Limb (tissue), 2 donors: ENCODE measurements at regions not wholly inside any gene's neighbourhood (a gene's known extent, or its start where the extent isn't known, plus 50 kb on each side); places are given as distances from the start of the nearest gene placed in this dataset.
"Not testable (repeated sequence)": the region's sequence is repeated elsewhere in the genome, so short reads cannot be mapped to it uniquely, and the experiment has no call there.

ENCODE experiments used
- DNase-seq, 2 donors: peaks; one replicate each; pipeline ENCODE4 v3.0.0-alpha.2; 2016; ENCODE audit errors: extremely low spot score in 2 of 2

DNA sequence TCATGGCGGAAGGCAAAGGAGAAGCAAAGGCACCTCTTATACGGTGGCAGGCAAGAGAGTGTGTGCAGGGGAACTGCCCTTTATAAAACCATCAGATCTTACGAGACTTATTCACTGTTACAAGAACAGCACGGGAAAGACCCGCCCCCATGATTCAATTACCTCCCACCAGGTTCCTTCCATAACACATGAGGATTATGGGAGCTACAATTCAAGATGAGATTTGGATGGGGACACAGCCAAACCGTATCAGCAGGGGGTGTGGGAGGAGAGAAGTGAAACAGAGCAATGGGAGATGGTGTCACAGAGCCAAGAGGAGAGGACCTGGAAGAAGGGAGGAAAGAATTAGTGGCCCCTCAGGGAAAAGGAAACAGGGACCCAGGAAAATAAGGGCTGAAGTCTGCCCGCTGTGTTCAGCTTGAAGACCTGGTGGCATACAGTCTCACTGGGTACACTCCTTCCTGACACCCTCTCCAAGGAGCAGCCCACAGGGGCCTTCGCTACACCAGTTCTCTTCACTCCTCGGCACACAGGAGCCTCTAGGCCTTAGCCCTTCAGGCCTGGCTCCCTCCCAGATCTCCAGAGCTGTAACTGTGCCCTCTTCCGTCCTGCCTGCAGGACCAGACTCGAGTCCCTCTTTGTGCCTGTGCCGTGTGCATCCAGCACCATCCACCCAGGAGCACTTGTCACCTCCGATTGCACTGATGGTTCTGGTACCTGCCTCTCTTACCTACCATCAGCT, 262.1 kb downstream of the EIPR1 start:
- DNase-seq, result no peak

DNA sequence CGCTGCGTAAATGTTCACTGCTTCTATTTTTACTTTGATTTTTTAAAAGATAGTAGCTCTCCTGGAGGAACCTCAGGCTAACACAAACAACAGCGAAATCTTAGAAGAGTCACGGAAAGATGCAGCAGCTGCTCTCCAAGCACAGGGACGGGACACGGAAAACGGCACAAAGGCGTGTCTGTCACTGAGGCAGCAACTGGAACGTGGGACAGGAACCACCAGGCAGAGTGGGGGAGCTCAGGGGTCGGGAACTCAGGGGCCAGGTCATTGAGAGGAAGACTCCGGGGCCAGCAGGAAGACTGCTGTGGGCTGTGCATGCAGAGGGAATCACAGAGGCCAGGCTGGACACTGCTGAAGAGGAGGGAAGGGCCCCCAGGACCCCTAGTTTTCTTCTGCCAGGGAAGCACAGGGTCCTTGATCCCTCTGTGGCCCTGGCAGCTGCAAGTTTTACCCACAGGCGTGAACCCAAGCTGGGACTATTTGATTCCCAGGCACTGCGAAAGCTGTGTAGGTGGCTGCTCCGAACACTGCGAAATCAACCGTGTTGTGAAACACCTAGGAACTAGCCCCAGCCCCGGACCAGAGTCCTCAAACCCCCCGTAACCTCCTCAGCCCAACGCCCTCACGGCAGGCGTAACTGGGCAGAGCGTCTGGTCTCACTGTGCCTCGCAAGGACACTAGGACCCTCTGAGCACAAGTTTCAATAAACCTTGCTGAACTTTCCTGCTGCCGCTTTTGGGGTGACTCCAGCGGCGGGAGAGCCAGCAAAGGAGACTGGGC, 263.0 kb downstream of the EIPR1 start:
- DNase-seq, result no peak

DNA sequence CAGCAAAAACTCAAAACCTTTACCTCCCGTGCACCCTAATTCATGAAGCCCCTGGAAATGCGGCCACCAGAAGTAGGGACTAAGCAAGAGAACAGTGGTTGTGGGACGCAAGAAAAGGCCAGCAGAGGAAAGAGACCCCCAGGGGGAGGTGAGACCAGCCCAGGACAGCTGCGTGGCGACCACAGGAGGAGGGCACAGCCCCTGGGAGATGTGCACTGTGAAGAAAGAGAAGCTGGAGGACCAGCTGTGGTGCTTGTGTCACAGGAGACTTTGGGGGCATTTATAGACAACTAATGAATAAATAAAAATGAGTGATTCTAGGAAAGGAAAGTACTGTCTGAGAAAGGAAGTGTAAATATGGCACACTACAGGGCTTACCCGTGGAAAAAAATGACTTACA, 263.8 kb downstream of the EIPR1 start:
- DNase-seq, result no peak

DNA sequence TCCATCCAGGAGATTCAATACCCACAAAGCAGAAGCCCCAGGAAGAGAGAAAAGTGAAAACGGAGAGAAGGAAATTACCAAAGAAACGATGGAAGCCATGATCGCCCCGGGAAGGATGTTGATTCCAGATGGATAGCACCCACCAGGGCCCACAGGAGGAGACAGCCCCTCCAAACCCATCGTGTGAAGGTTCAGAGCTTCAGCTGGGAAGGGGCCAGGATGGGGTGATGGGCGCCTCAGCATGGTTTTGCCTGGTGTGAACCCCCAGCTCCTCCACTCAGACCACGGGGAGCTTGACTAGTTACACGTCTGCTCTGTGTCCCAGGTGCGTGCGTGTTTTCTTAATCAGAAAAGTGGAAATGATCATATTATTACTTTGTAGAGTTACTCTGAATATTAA, 264.5 kb downstream of the EIPR1 start:
- DNase-seq, result no peak

DNA sequence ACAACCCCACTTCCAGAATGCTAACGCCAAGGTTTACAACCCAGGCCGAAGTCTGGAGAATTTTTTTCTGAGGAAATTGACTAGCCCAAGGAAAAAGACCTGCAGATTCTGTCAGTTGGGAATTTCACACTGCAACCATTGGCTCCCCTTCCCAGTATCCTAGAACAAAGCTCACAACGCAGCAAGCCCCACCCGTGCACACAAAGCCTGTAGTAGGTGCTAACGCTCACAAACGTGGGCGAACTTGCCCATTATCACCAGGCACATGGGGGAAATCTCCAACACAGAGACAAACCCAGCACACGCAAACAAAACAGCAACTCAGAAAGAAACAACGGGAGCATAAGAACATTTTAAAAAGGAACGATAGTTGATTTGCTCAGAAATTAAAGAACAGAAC, 265.1 kb downstream of the EIPR1 start:
- DNase-seq, result no peak

DNA sequence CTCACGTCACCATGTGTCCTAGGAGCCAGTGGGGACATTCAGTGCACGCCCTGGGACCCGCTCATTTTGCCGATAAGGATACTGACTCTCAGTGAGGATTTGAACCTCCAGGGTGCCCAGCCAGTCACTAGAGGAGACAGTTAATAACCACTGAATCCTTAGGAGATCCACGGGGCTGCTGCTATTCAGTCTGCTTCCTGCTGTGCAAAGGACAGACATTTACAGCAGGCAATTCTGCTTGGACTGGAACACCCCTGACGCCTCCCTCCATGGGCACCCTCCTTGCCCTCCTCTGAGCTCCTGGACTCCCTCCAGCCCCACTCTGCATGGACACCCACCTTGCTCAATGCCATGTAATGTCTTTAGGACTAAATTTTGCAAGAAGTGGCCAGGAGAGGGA, 265.5 kb downstream of the EIPR1 start:
- DNase-seq, result no peak

DNA sequence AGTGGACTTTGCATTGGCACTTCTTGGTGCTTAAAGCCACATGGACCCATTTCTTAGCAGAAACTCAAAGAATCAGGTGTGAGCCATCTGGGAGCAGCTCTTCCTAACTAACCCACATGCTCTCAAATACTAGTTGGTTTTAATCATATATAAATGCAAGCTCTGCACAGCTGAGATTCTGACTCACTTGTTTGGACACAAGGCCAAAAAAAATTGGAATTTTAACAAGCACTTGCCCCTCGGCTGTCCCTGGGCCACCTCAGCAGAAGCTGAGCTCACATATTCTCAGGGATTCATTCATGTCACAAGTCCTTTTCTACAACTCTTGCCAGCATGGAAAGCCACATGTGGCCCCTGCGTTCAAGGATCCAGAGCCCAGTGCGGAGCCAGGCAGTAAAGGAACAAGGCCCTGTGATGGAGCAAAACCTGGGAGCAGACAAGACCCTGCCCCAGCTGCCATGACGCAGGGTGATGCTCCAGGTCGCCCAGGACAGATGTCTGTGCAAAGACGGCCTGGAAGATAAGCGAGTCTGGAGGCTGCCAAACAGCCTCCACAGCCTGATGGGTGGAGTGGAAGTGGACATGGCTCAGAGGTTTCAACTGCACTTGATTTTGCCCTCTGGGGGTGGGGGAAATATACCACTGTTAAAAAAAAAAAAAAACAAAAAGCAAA, 266.5 kb downstream of the EIPR1 start:
- DNase-seq, result no peak

DNA sequence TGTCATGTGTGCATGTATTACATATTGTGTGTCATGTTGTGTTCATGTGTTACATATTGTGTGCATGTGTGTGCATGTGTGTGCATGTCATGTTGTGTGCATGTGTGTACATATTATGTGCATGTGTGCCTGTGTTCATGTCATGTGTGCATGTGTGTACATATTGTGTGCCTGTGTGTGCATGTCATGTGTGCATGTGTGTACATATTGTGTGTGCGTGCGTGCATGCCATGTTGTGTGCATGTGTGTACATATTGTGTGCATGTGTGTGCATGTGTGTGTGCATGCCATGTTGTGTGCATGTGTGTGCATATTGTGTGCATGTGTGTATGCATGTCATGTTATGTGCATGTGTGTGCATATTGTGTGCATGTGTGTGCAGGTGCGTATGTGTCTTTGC, 267.1 kb downstream of the EIPR1 start:
- DNase-seq, result no peak

DNA sequence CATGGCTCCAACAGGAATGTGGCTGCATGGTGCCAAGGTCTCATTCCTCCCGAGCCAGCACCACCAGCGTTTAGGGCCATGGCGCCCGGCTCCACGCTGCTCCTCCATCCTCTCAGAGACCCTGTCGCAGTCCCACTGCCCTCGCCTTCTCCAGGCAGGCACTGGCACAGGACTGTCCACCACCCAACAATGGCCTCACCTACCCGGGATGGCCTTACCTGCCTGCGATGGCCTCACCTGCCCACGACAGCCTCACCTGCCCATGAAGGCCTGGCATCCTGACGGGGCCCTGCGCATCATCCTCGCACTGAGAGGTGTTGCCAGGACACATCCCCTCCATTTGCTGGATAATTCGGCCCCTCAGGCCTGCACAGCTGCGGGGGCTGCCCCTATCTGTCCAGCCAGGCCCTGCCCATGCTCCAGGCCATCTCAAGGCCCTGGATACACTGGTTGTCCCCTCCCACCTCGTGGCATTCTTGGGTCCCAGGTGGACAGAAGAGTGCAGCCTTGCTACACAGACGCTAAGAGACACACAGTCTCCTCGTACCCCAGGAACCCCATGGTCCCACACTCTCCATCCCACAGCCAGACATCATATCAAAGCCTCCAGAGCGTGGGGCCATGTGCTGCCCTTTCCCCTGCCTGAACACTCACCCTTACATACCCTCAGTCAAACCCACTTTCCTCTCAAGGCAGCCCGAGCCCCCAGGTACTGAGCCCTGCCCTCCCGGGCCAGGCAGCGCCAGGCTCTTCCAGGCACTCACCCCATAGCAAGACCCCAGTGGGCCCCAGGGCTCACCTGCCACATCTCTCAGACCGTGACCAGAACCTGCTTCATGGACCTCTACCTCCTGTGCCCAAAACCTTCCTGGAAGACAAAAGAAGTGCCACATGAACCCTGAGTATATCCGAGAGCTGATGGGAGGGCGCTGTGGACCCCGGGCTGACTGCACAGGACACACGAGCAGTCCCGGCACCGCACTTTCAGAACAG, 268.6 kb downstream of the EIPR1 start:
- DNase-seq, result no peak

DNA sequence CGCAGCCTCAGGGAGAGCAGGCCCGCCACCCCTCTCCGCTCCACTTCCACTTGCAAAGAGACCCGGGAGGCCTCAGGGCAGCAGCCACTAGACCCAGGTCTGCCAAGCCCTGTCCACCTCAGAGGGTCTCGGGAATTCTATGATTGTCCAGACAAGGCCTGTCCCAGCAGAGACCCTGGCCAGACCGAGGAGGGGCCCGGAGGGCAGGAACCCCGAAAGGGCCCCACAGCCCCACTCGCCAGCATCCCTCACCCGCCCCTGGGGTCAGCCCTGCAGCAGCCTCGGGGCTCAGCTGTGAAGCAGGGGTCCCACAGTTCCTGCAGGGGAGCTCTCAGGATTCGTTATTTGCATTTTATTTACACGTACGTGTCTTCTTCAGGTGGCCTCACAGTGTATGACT, 269.5 kb downstream of the EIPR1 start:
- no peak for DNase-seq

DNA sequence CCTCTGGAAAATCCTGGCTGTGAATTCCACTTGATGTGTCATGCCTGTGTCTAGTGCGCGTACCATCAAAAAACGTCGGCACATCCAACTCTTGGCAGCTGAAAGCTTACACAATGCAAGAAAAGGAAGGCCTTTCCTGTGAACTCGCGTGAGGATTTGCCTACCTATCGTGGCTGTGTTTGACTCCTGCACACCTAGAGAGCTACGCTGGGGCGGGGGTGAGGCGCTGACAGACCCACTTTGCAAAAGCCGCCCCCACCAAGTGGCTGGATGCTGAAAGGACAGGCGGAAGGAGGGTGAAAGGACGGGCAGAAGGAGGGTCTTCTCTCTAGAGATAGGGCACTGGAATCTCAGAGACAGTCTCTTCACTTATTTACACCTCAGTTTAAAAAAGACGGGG, 270.1 kb downstream of the EIPR1 start:
- no peak for DNase-seq

DNA sequence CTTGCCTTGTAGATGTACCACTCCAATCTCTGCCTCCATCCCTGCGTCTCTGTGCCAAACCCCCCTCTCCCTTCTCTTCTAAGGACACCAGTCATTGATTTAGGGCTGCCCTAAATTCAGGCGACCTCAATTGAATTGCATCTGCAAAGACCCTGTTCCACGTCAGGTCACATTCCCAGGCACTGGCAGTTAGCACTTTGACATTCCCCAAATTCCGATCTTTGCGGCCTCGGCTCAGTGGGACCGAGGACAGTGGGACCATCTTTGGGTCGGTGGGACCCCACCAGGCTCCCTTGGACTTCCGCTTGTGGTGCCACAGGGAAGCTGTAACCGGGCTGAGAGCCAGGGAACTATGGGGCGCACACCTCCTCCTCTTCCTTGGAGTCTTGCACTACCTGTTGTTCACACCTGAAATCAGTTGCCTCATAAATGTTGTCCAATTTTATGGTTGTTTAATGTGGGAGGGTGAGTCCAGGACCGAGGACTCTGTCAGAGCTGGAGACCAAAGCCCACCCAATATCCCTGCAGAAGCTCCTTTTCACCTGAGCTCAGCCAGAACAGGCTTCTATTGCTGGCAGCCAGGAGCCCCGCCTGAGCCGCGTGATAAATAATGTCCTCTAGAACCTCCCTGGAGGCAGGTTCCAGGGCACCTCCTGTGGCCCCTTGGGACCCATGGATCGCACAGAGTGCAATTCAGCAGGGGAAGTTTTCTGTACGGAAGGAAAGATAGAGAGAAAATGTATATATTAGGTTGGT, 271.6 kb downstream of the EIPR1 start:
- DNase-seq, result no peak

DNA sequence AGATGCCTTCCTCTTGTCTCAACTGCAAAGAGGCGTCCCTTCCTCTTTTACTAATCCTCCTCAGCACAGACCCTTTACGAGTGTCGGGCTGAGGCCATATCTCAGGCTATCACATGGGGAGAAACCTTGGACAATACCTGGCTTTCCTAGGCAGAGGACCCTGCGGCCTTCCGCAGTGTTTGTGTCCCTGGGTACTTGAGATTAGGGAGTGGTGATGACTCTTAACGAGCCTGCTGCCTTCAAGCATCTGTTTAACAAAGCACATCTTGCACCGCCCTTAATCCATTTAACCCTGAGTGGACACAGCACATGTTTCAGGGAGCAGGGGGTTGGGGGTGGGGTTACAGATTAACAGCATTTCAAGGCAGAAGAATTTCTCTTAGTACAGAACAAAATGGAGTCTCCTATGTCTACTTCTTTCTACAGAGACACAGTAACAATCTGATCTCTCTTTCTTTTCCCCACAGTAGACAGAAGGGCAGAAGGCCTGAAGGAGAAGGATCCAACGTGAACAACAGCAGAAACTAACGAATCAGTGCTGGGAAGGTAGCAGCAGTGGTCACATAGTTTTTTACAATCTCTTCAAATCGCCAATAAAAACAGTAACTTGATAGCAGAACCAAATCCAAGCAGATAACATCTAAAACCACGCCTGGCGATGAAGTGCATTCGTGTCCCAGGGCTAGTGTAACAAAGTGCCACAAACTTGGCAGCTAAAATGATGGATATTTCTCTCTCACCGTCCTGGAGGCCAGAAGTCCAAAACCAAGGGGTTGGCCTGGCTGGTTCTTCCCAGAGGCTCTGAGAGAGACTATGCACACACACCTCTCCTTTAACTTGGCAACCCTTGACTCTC, 272.4 kb downstream of the EIPR1 start:
- DNase-seq, result not testable (repeated sequence)

DNA sequence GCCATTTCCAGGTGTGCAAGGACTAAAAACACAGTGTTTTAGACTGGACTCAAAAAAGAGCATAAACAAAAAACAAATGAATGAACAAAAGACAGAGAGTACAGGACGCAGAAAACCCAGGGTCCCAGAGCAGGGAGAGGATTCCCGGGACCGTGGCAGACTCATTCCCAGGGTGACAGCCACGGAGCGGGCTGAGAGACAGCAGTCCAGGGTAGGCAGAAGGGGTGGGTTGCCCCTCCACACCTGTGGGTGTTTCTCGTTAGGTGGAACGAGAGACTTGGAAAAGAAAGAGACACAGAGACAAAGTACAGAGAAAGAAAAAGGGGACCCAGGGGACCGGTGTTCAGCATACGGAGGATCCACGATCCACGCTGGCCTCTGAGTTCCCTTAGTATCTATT, 273.4 kb downstream of the EIPR1 start:
- DNase-seq, result no peak

DNA sequence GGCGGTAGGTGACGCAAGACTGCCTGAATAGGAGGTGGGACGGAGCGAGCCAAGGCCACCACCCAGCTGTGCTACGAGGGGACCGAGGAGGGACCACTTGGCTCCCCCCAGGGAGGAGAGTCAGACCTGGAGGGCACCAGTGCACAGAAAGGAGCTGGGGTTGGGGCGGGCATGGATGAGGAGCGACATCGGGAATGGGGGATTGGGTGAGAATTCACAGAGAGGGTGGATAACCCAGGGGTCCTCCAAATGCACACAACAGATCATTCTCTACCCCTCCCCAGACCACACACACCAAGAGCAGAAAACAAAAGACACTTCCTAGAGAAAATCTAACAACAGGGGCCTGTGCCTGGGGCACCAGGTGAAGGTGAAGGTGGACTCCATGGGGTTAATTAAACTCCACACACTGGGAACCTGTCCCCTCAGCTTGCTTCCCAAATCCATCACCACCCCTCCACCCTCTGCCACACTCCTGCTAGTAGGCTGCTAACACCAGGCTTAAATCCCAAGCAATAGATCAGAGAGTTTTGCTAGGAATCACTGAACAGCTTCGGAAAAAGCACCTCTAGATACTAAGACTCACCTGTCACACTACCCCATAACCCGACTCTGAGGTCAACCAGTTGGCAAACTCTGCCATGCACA, 274.6 kb downstream of the EIPR1 start:
- no peak for DNase-seq

DNA sequence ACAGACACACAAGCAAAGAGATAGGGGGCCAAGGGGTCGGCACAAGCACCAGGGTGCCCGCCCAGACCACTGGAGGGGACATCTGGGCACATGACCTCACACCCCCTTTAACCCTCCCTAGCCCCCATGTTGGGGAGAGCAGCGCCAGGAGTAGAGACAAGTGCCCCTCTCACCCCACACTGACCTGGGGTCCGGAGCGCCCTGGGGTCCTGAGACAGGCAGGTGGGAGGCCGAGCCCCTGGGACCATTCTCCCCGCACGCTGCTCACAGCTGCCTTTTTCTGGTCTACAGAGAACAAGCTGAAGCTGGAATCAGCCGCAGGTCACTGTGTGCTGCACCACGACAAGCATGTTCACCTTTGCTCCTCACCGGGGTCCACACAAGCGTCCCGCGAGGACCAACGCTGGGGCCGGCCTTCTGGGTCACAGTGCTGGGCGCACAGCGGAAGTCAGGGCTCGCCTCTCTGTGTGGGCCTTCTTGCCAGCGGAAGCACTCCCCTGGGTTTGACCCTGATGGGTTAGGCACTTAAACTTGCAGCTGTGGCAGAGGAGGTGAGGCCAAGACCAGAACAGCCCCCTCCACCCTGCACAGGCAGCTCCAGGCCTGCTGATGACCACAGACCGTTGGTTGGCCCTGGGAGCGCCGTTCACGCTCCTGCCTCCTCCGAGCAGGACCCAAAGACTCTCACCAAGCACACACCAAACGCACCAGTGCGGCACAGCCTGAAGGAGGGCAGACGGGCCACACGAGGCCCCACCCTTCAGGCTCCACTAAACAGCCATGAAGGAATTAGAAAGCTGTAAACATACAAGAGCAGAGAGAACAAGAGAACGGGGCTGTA, 275.3 kb downstream of the EIPR1 start:
- DNase-seq, result no peak

DNA sequence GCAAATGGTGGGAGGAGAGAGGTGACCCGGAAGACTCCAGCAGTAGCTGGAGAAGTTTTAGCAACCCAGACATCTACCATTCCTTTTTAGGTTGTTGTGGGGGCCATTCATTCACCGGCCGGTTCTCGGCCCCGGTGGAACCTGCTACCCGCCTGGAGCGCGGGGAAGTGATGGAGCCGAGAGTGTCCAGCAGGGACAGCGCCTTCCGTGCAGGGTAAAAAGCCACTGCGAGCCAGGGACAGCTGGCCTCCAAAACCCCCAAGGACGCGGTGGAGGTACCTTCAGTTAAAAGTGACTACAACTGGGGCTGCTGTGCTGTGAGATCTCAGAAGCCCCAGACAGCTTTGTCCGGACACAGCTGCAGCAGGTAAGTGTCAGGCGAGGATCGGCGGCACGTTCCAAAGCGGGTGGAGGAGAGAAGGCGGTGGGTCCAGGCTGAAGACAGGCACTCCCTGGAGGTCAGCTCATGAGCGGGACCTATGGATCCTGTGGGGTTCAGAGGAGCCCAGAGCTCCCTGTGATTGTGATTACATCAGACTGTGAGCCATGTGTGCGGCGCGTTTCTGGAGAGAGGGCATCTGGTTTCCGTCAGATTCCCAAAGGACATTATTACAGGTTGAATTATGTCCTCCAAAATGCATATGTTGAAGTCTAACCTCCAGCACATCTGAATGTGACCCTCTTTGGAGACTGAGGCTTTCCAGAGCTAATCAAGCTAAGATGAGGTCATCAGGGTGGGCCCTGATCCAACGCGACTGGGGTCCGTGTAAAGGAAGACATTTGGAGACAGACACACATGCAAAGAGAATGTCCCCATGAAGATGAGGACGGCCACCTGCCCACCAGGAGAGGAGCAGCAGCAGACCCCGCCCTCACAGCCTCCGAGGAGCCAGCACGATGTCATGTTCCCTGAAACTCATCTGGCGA, 276.3 kb downstream of the EIPR1 start:
- no peak for DNase-seq
